GM20431 (cell line): ENCODE measurements at regions not wholly inside any gene's neighbourhood (a gene's known extent, or its start where the extent isn't known, plus 50 kb on each side); places are given as distances from the start of the nearest gene placed in this dataset.
"Not testable (repeated sequence)": the region's sequence is repeated elsewhere in the genome, so short reads cannot be mapped to it uniquely, and the experiment has no call there.

Source experiments
- in situ Hi-C: fragments of 300-500 bp; cut with MseI, MboI; formaldehyde crosslinking; loops from one replicate; pipeline ENCODE4 v1.15.0; 2020; ENCODE audit warnings: low sequenced_read_pairs; ENCODE audit not compliant: unreplicated experiment

- in situ Hi-C loops = not testable (repeated sequence)
Observed at GRCh38 chr12:31162896-31163560, 89.4 kb downstream of the DDX11 start.

DNA sequence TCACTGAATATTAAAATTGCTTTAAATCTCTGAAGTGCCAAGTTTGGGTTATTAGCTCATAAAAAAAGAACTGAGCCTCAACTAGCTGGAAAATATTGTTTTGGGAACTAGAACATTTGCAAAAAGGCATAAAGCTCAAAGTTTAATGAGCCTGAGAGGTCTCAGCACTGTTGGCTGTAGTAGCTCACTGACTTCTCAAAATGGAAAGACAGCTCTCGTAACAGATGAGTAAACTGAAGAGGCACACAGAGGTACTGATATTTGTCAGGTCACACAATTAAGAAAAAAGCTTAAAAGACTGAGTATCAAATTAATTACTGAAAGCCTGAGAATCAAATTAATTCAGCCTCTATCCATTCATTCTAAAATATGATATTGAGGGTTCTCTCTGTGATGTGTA is 100.6 kb downstream of the DDX11 start:
- in situ Hi-C loops = not testable (repeated sequence)

DNA sequence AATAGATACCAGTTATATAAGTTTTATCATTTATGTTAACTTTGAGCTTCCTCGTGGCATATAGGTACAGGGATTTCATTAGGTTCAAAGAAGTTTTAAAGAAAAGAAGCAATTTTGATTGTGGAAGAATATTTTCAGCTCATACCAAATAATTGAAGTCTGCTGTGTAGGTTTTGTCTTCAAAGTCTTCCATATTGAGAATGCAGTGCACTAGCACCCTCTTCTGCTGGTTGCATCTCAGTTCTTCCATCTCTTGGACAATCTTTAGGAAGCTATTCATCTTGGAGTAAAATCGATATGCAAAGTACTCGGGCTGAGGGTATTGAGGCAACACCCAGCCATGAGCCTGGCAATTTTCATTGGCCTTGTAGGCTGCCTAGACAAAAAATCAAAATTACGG is 103.9 kb downstream of the DDX11 start:
- in situ Hi-C loops = not testable (repeated sequence)

GRCh38 chr12:31178875-31179274 is 105.2 kb downstream of the DDX11 start:
- in situ Hi-C loops = not testable (repeated sequence)

- in situ Hi-C loops = not testable (repeated sequence)
Observed at GRCh38 chr12:31179627-31180237, 106.1 kb downstream of the DDX11 start.

- in situ Hi-C loops = not testable (repeated sequence)
Observed at GRCh38 chr12:31182571-31182970, 108.9 kb downstream of the DDX11 start.

GRCh38 chr12:31183107-31183506 is 109.4 kb downstream of the DDX11 start:
- in situ Hi-C loops = not testable (repeated sequence)

GRCh38 chr12:31183899-31184298 is 110.2 kb downstream of the DDX11 start:
- in situ Hi-C loops = not testable (repeated sequence)

- in situ Hi-C loops = not testable (repeated sequence)
Observed at GRCh38 chr12:31184667-31185066, 111.0 kb downstream of the DDX11 start.

GRCh38 chr12:31192689-31193088 is 119.0 kb downstream of the DDX11 start:
- in situ Hi-C loops = not testable (repeated sequence)

GRCh38 chr12:31195620-31196019 is 122.0 kb downstream of the DDX11 start:
- in situ Hi-C loops = not testable (repeated sequence)

DNA sequence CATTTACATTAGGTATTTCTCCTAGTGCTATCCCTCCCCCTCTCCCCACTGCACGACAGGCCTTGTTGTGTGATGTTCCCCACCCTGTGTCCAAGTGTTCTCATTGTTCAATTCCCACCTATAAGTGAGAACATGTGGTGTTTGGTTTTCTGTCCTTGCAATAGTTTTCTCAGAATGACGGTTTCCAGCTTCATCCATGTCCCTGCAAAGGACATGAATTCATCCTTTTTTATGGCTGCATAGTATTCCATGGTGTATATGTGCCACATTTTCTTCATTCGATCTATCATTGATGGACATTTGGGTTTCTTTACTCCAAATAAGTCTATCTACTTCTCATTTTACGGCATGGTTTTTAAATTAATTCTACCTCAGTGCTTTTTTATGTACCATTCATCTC is 125.8 kb downstream of the DDX11 start:
- in situ Hi-C loops = not testable (repeated sequence)

DNA sequence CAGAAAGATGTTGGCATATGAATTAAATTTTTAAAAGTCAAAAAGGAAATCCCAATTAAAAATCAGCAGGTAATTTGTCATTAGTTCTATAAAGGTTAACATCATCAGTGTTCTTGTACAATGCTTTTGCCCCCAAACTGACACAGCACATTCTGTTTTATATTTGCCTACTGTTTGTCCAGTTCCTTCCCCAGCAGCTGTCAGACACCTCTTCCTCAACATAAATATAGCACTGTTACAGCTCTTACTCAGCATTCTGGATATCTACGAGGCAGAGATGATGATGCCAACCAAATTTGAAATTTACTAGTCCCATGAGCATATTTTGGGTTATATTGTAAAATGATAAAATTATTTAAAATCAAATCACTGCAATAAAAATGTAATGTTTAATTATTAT is 124.6 kb downstream of the SINHCAF start:
- in situ Hi-C loops = no loop called here

- in situ Hi-C loops = no loop called here
Observed at GRCh38 chr12:31203261-31203660, 122.7 kb downstream of the SINHCAF start.

- in situ Hi-C loops = no loop called here
Observed at GRCh38 chr12:31205054-31205453, 120.9 kb downstream of the SINHCAF start.

GRCh38 chr12:31206038-31206670 is 119.8 kb downstream of the SINHCAF start:
- in situ Hi-C loops = no loop called here

GRCh38 chr12:31207799-31208465 is 118.0 kb downstream of the SINHCAF start:
- in situ Hi-C loops = no loop called here

- in situ Hi-C loops = no loop called here
Observed at GRCh38 chr12:31210104-31210503, 115.8 kb downstream of the SINHCAF start.

DNA sequence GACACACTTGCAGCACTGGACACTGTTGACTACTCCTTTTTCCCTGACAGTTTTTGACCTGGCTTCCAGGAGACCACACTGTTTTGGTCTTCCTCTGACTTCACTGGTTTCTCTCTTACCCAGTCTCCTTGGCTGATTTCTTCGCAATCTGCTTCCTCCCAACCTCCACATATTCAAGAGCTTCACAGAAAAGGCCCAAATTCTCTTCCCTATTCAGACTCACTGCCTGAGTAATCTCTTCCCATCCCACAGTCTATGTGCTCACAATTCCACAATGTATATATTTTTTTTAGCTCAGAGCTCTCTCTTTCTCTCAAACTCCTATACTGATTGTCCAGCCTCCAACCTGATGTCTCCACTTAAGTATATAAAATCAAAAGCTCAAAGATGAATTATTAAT is 115.4 kb downstream of the SINHCAF start:
- in situ Hi-C loops = no loop called here

GRCh38 chr12:31214626-31215517 is 111.1 kb downstream of the SINHCAF start:
- in situ Hi-C loops = no loop called here
